B cell (primary cell): ENCODE measurements at regions not wholly inside any gene's neighbourhood (a gene's known extent, or its start where the extent isn't known, plus 50 kb on each side); places are given as distances from the start of the nearest gene placed in this dataset.

Source experiments
- ATAC-seq: fragments of 200-7000 bp; cut with Tn5 transposase; one replicate; pipeline ENCODE4 v1.10.0; 2021; ENCODE audit warnings: low read depth, mild to moderate bottlenecking, moderate number of reproducible peaks, moderate library complexity
- CTCF ChIA-PET: fragments of 350-600 bp; sonication (Branson Sonifier 250); formaldehyde crosslinking; loops from one replicate; lab custom pipeline; 2021; ENCODE audit warnings: antibody characterized with exemption, inconsistent platforms; lab: Charles Lee
- POLR2A ChIA-PET: fragments of 350-600 bp; sonication (Branson Sonifier 250); formaldehyde crosslinking; loops from one replicate; lab custom pipeline; 2021; ENCODE audit warnings: antibody characterized with exemption; lab: Charles Lee
- DNase-seq: peaks from one replicate; pipeline ENCODE4 v3.0.0; 2013
- H2AFZ ChIP-seq: 2 replicates; pipeline ENCODE4 v1.6.1; 2012; ENCODE audit warnings: mild to moderate bottlenecking, low read depth, low read length; ENCODE audit not compliant: insufficient read depth, poor library complexity, severe bottlenecking
- H3K27ac ChIP-seq, 2 donors: 1 replicate in 1 of 2; 2 replicates in 1 of 2; pipeline ENCODE4 v1.5.1; 2012 to 2013; ENCODE audit warnings: low read length in 2 of 2, mild to moderate bottlenecking in 2 of 2, moderate library complexity in 1 of 2
- H3K27me3 ChIP-seq, 4 experiments: fragments of 200-600 bp in 1 of 4; sonication (generic) in 1 of 4; replicated peaks in 1 of 4; 1 replicate in 2 of 4; 2 replicates in 2 of 4; pipeline versions ENCODE4 v1.6.1 to v1.7.0; 2013 to 2016; ENCODE audit warnings: low read length in 3 of 4, mild to moderate bottlenecking in 2 of 4, mixed read lengths in 1 of 4, moderate library complexity in 1 of 4; ENCODE audit not compliant: insufficient read depth in 4 of 4, control insufficient read depth in 3 of 4; ENCODE audit errors: control extremely low read depth in 1 of 4
- H3K36me3 ChIP-seq, 2 experiments: replicated peaks in 1 of 2; 1 replicate in 1 of 2; 2 replicates in 1 of 2; pipeline versions ENCODE4 v1.6.1 to v1.7.1; 2013; ENCODE audit warnings: low read length in 1 of 2; ENCODE audit not compliant: insufficient read depth in 2 of 2, control insufficient read depth in 1 of 2; ENCODE audit errors: control extremely low read depth in 1 of 2, extremely low read depth in 1 of 2
- H3K4me1 ChIP-seq, 2 donors: fragments of 200-600 bp in 1 of 2; sonication (generic) in 1 of 2; 1 replicate in 1 of 2; 2 replicates in 1 of 2; pipeline versions ENCODE4 v1.5.1 to v1.6.1; 2013 to 2017; ENCODE audit warnings: low read length in 2 of 2; ENCODE audit not compliant: control insufficient read depth in 2 of 2, insufficient read depth in 2 of 2
- H3K4me2 ChIP-seq: replicated peaks from 2 replicates; pipeline ENCODE3; 2012; ENCODE audit warnings: mild to moderate bottlenecking, low read depth, low read length; ENCODE audit not compliant: poor library complexity, severe bottlenecking
- H3K4me3 ChIP-seq, 5 experiments: fragments of 200-600 bp in 1 of 5; sonication (generic) in 1 of 5; 1 replicate in 3 of 5; 2 replicates in 2 of 5; pipeline versions ENCODE4 v1.5.1 to v1.7.0; 2011 to 2016; ENCODE audit warnings: low read length in 4 of 5, mild to moderate bottlenecking in 4 of 5, low read depth in 2 of 5, control low read depth in 1 of 5, moderate library complexity in 1 of 5; ENCODE audit not compliant: insufficient read depth in 1 of 5; ENCODE audit errors: control extremely low read depth in 1 of 5, extremely low read depth in 1 of 5
- H3K79me2 ChIP-seq: fragments of 200-600 bp; sonication (generic); one replicate; pipeline ENCODE4 v1.6.0; 2016; ENCODE audit warnings: low read length; ENCODE audit not compliant: control insufficient read depth, insufficient read depth
- H3K9ac ChIP-seq: fragments of 200-600 bp; sonication (generic); 2 replicates; pipeline ENCODE4 v1.6.1; 2017; ENCODE audit warnings: mild to moderate bottlenecking, low read length, moderate library complexity
- H3K9me3 ChIP-seq, 3 donors: one replicate each; pipeline versions ENCODE4 v1.6.1 to v1.7.1; 2013; ENCODE audit warnings: low read length in 2 of 3; ENCODE audit not compliant: control insufficient read depth in 2 of 3, insufficient read depth in 1 of 3; ENCODE audit errors: control extremely low read depth in 1 of 3
- H4K20me1 ChIP-seq: 2 replicates; pipeline ENCODE4 v1.6.0; 2012; ENCODE audit warnings: mild to moderate bottlenecking, low read length; ENCODE audit not compliant: insufficient read depth, control insufficient read depth, poor library complexity, severe bottlenecking
- H3K27ac Mint-ChIP-seq: one replicate; pipeline ENCODE4 v1.8.0; 2021; ENCODE audit warnings: mixed read lengths
- H3K27me3 Mint-ChIP-seq: one replicate; pipeline ENCODE4 v1.8.0; 2021; ENCODE audit warnings: mixed read lengths
- H3K4me1 Mint-ChIP-seq: one replicate; pipeline ENCODE4 v1.8.0; 2021; ENCODE audit warnings: mixed read lengths
- H3K4me3 Mint-ChIP-seq: one replicate; pipeline ENCODE4 v1.8.0; 2021; ENCODE audit warnings: mixed read lengths
- H3K9me3 Mint-ChIP-seq: one replicate; pipeline ENCODE4 v1.8.0; 2022; ENCODE audit warnings: mixed read lengths; ENCODE audit not compliant: insufficient read depth
- EZH2 ChIP-seq: IDR thresholded peaks from 2 replicates; pipeline ENCODE4 v1.6.1; 2012; ENCODE audit warnings: borderline replicate concordance, low read depth, mild to moderate bottlenecking, moderate library complexity, low read length; ENCODE audit not compliant: insufficient read depth, poor library complexity, severe bottlenecking
- WGBS: methylation state at CpG from one replicate; pipeline ENCODE4 v1.1.5; 2013; ENCODE audit warnings: missing lambda C conversion rate; ENCODE audit not compliant: insufficient coverage; 5-methylcytosine and 5-hydroxymethylcytosine counted together
- intact Hi-C: fragments of 100-400 bp; cut with micrococcal nuclease; formaldehyde crosslinking; loops from one replicate; pipeline ENCODE4 v1.10.0; 2022
- TF ChIP-seq, protein P1 (sequence below): fragments of 200-600 bp; IDR thresholded peaks from one replicate; pipeline ENCODE4 v1.8.0; 2022; ENCODE audit warnings: antibody characterized with exemption, mild to moderate bottlenecking

DNA sequence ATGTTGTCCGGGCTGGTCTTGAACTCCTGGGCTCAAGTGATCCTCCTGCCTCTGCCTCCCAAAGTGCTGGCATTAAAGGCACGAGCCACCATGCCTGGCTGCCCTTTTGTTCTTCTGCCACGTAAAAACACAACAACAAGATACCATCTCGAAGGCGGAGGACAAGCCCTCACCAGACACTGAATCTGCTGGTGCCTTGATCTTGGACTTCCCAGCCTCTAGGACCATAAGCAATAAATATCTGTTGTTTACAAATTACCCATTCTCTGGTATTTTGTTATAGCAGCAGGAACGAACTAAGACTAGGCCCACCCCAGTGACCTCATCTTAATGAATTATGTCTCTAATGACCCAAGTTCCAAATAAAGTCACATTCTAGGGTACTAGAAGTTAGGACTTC, 128.4 kb upstream of the CACNA1A start:
- peaks cover 22% of the 10 kb centered on the region for H3K27me3 Mint-ChIP-seq
- H3K27me3 ChIP-seq = peaks cover 0 to 10% (median 2%) of the 10 kb centered on the region in 4 experiments
- peaks cover 2% of the 10 kb centered on the region for H3K4me1 Mint-ChIP-seq
- H3K4me1 ChIP-seq = no peaks in the 10 kb centered on the region
- ChIA-PET POLR2A (interaction anchor here (0.7 kb wide), 1 partner anchor 137 kb away, joined by 10 read pairs; no protein-coding TSS in a partner anchor), CTCF (no interaction called here)
- no peak overlapping the region for H3K9ac ChIP-seq
- DNase-seq = no peak
- no peak overlapping the region for H3K27ac Mint-ChIP-seq
- no peaks in the 10 kb centered on the region for H3K36me3 ChIP-seq
- no peak for ATAC-seq
- H4K20me1 ChIP-seq = no peaks in the 10 kb centered on the region
- 69% methylated on average over 5 of the region's 6 CpGs for WGBS
- TF ChIP-seq, protein P1, sequence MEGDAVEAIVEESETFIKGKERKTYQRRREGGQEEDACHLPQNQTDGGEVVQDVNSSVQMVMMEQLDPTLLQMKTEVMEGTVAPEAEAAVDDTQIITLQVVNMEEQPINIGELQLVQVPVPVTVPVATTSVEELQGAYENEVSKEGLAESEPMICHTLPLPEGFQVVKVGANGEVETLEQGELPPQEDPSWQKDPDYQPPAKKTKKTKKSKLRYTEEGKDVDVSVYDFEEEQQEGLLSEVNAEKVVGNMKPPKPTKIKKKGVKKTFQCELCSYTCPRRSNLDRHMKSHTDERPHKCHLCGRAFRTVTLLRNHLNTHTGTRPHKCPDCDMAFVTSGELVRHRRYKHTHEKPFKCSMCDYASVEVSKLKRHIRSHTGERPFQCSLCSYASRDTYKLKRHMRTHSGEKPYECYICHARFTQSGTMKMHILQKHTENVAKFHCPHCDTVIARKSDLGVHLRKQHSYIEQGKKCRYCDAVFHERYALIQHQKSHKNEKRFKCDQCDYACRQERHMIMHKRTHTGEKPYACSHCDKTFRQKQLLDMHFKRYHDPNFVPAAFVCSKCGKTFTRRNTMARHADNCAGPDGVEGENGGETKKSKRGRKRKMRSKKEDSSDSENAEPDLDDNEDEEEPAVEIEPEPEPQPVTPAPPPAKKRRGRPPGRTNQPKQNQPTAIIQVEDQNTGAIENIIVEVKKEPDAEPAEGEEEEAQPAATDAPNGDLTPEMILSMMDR = no peak
- no peak for TF ChIP-seq EZH2
- peaks cover 3% of the 10 kb centered on the region for H3K9me3 Mint-ChIP-seq
- peaks cover 0 to 8% (median 1%) of the 10 kb centered on the region in 3 donors for H3K9me3 ChIP-seq
- no peak overlapping the region for H2AFZ ChIP-seq
- no peak overlapping the region for H3K4me3 Mint-ChIP-seq
- H3K27ac ChIP-seq = no peak overlapping the region
- H3K4me3 ChIP-seq = no peak overlapping the region
- intact Hi-C loops = no loop called here
- no peaks in the 10 kb centered on the region for H3K79me2 ChIP-seq
- H3K4me2 ChIP-seq = no peak overlapping the region

DNA sequence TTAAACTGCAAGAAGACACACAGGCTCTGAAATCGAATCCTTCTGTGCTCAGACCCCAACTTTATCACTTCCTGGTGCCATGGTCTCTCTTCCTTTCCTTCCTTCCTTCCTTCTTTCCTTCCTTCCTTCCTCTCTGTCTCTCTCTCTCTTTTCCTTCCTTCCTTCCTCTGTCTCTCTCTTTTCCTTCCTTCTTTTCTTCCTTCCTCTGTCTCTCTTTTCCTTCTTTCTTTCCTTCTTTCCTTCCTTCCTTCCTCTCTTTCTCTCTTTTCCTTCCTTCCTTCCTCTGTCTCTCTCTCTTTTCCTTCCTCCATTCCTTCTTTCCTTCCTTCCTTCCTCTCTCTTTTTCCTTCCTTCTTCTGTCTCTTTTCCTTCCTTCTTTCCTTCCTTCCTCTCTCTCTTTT, 127.2 kb upstream of the CACNA1A start:
- Mint-ChIP-seq H3K27me3 (peaks cover 18% of the 10 kb centered on the region), H3K27ac (no peak overlapping the region), H3K9me3 (peaks cover 3% of the 10 kb centered on the region), H3K4me1 (peaks cover 2% of the 10 kb centered on the region), H3K4me3 (no peak overlapping the region)
- Histone ChIP-seq H2AFZ (no peak overlapping the region), H3K9ac (no peak overlapping the region), H3K9me3 (peaks cover 0 to 1% (median 0%) of the 10 kb centered on the region in 3 donors), H3K27me3 (peaks cover 0 to 8% (median 2%) of the 10 kb centered on the region in 4 experiments), H3K4me2 (no peak overlapping the region), H3K4me3 (no peak overlapping the region), H3K4me1 (no peaks in the 10 kb centered on the region), H3K27ac (peak overlapping the region in 1 of 2 donors; percentile 36), H3K79me2 (no peaks in the 10 kb centered on the region), H4K20me1 (no peaks in the 10 kb centered on the region), H3K36me3 (no peaks in the 10 kb centered on the region)
- POLR2A ChIA-PET = interaction anchor here (0.7 kb wide), 1 partner anchor 206 kb away, joined by 3 read pairs; no protein-coding TSS in a partner anchor
- WGBS = 83% methylated on average over 1 of the region's 1 CpG
- CTCF ChIA-PET = interaction anchor here (0.6 kb wide), 1 partner anchor 50 kb away, joined by 4 read pairs; no protein-coding TSS in a partner anchor
- ATAC-seq (no peak), DNase-seq (no peak)
- intact Hi-C loops = no loop called here
- TF ChIP-seq EZH2 = no peak
- TF ChIP-seq, protein P1 = no peak
